Liver (tissue), 8 donors: ENCODE measurements at regions not wholly inside any gene's neighbourhood (a gene's known extent, or its start where the extent isn't known, plus 50 kb on each side); places are given as distances from the start of the nearest gene placed in this dataset.
A peak's percentile ranks its signal among the peaks of the same experiment; 100 is the strongest.

Experiments used
- DNase-seq: peaks from one replicate; pipeline ENCODE4 v3.0.0-alpha.2; 2017; ENCODE audit warnings: low spot score
- H3K27ac ChIP-seq, 2 donors: one replicate each; pipeline ENCODE4 v1.7.0; 2013; ENCODE audit warnings: inconsistent platforms in 2 of 2, low read length in 2 of 2, control low read depth in 1 of 2, low read depth in 1 of 2, mild to moderate bottlenecking in 1 of 2
- H3K27me3 ChIP-seq, 4 donors: one replicate each; pipeline versions ENCODE4 v1.6.1 to v1.7.0; 2013; ENCODE audit warnings: low read length in 3 of 4, inconsistent platforms in 1 of 4, mild to moderate bottlenecking in 1 of 4, moderate library complexity in 1 of 4; ENCODE audit not compliant: control insufficient read depth in 4 of 4, insufficient read depth in 4 of 4
- H3K36me3 ChIP-seq, 4 donors: one replicate each; pipeline versions ENCODE4 v1.6.1 to v1.7.0; 2013; ENCODE audit warnings: low read length in 3 of 4, mild to moderate bottlenecking in 3 of 4, low read depth in 1 of 4, moderate library complexity in 1 of 4; ENCODE audit not compliant: control insufficient read depth in 4 of 4, insufficient read depth in 3 of 4
- H3K4me1 ChIP-seq, 4 donors: one replicate each; pipeline versions ENCODE4 v1.6.1 to v1.7.0; 2013; ENCODE audit warnings: low read length in 3 of 4, mild to moderate bottlenecking in 3 of 4, moderate library complexity in 1 of 4; ENCODE audit not compliant: control insufficient read depth in 4 of 4, insufficient read depth in 4 of 4
- H3K4me3 ChIP-seq, 3 donors: one replicate each; pipeline versions ENCODE4 v1.6.1 to v1.7.0; 2013; ENCODE audit warnings: low read length in 3 of 3, control low read depth in 1 of 3, low read depth in 1 of 3, mild to moderate bottlenecking in 1 of 3
- H3K9ac ChIP-seq, 2 donors: one replicate each; pipeline ENCODE4 v1.7.0; 2013; ENCODE audit warnings: low read length in 2 of 2, mild to moderate bottlenecking in 2 of 2, moderate library complexity in 2 of 2, control low read depth in 1 of 2, low read depth in 1 of 2
- H3K9me3 ChIP-seq, 4 donors: one replicate each; pipeline versions ENCODE4 v1.6.1 to v1.7.0; 2013; ENCODE audit warnings: low read length in 3 of 4; ENCODE audit not compliant: control insufficient read depth in 4 of 4
- CTCF ChIP-seq: fragments of 150-350 bp; IDR thresholded peaks from 2 replicates; pipeline ENCODE4 v1.5.1; 2017; ENCODE audit warnings: improper control_type of control experiment, low read depth, low read length; ENCODE audit not compliant: missing input control
- FOXA1 ChIP-seq: IDR thresholded peaks from 2 replicates; pipeline ENCODE4 v1.6.1; 2016; ENCODE audit warnings: antibody characterized with exemption
- FOXA2 ChIP-seq: IDR thresholded peaks from 2 replicates; pipeline ENCODE4 v1.6.1; 2016; ENCODE audit warnings: antibody characterized with exemption
- GABPA ChIP-seq, 2 donors: IDR thresholded peaks in 1 of 2; conservative IDR thresholded peaks in 1 of 2; 2 replicates each; pipeline ENCODE4 v1.6.1; 2016; ENCODE audit warnings: antibody characterized with exemption in 2 of 2, mild to moderate bottlenecking in 1 of 2, moderate library complexity in 1 of 2
- HNF4A ChIP-seq, 2 donors: conservative IDR thresholded peaks; 2 replicates each; pipeline ENCODE4 v1.6.1; 2016; ENCODE audit warnings: antibody characterized with exemption in 2 of 2, mild to moderate bottlenecking in 2 of 2
- HNF4G ChIP-seq: IDR thresholded peaks from 2 replicates; pipeline ENCODE4 v1.6.1; 2016; ENCODE audit warnings: antibody characterized with exemption
- JUND ChIP-seq, 2 donors: IDR thresholded peaks; 2 replicates each; pipeline ENCODE4 v1.6.1; 2016; ENCODE audit warnings: antibody characterized with exemption in 2 of 2
- MAX ChIP-seq: IDR thresholded peaks from 2 replicates; pipeline ENCODE4 v1.6.1; 2016; ENCODE audit warnings: antibody characterized with exemption
- NR2F2 ChIP-seq: IDR thresholded peaks from 2 replicates; pipeline ENCODE4 v1.6.1; 2016; ENCODE audit warnings: antibody characterized with exemption
- REST ChIP-seq: IDR thresholded peaks from 2 replicates; pipeline ENCODE4 v1.6.1; 2016; ENCODE audit warnings: antibody characterized with exemption, mild to moderate bottlenecking
- RXRA ChIP-seq, 2 donors: IDR thresholded peaks; 2 replicates each; pipeline ENCODE4 v1.6.1; 2017 to 2018; ENCODE audit warnings: antibody characterized with exemption in 2 of 2, mild to moderate bottlenecking in 1 of 2
- SP1 ChIP-seq: IDR thresholded peaks from 2 replicates; pipeline ENCODE4 v1.6.1; 2018; ENCODE audit warnings: antibody characterized with exemption, mild to moderate bottlenecking
- TAF1 ChIP-seq: conservative IDR thresholded peaks from 2 replicates; pipeline ENCODE4 v1.6.1; 2016; ENCODE audit warnings: antibody characterized with exemption, mild to moderate bottlenecking
- YY1 ChIP-seq: IDR thresholded peaks from 2 replicates; pipeline ENCODE4 v1.6.1; 2016; ENCODE audit warnings: antibody characterized with exemption, mild to moderate bottlenecking
- ZBTB33 ChIP-seq: IDR thresholded peaks from 2 replicates; pipeline ENCODE4 v1.6.1; 2016; ENCODE audit warnings: antibody characterized with exemption
- WGBS: extraction: QIAGEN DNeasy Blood & Tissue Kit; methylation state at CpG from one replicate; pipeline ENCODE4 v1.1.7; 2013; 5-methylcytosine and 5-hydroxymethylcytosine counted together
- TF ChIP-seq, protein P1 (sequence below): IDR thresholded peaks from 2 replicates; pipeline ENCODE4 v1.6.1; 2016; ENCODE audit warnings: antibody characterized with exemption
- donor health status: healthy.
- donor health status: healthy.
- donor health status: healthy.
- donor health status: healthy.
- donor health status: healthy.

GRCh38 chr20:40294747-40295146 lies 394.3 kb downstream of the MAFB start:
- no peaks in the 10 kb centered on the region for H3K36me3 ChIP-seq
- H3K27me3 ChIP-seq, result no peaks in the 10 kb centered on the region
- H3K9ac ChIP-seq, result no peak overlapping the region
- WGBS, result 76% methylated on average over 1 of the region's 1 CpG
- TF ChIP-seq JUND (IDR thresholded peaks at IDR 0.05) (no peak), NR2F2 (no peak), HNF4A (conservative IDR thresholded peaks at IDR 0.05) (no peak), SP1 (no peak), YY1 (no peak), FOXA1 (no peak), MAX (no peak), RXRA (IDR thresholded peaks at IDR 0.05) (no peak), GABPA (IDR thresholded peaks at IDR 0.05 in 1 of 2, conservative IDR thresholded peaks at IDR 0.05 in 1 of 2) (no peak), ZBTB33 (no peak), CTCF (no peak), TAF1 (no peak), HNF4G (no peak), REST (no peak), FOXA2 (no peak)
- TF ChIP-seq, protein P1, sequence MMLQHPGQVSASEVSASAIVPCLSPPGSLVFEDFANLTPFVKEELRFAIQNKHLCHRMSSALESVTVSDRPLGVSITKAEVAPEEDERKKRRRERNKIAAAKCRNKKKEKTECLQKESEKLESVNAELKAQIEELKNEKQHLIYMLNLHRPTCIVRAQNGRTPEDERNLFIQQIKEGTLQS, result no peak
- H3K9me3 ChIP-seq, result no peaks in the 10 kb centered on the region
- H3K4me3 ChIP-seq, result no peak overlapping the region
- H3K27ac ChIP-seq, result no peak overlapping the region
- no peak for DNase-seq
- no peaks in the 10 kb centered on the region for H3K4me1 ChIP-seq

DNA sequence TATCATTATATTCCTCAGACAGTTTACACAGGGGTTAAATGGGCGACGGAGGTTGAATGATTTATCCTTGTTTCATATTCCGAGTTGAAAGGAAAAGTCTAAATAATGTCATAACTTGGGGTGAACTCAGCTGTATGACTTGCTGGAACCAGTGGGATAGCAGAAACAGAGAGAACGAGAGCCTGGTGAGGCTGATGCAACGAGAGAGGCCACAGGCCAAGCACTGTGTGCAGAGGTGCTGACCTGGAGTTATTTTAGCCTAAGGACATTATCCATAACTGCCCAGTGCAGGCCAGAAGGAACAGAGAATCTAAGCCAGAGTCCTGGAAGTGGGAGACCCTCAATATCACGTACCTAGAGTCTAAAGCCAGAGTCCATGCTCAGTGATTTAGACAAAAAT lies 394.9 kb downstream of the MAFB start:
- no peaks in the 10 kb centered on the region for H3K36me3 ChIP-seq
- no peak for TF ChIP-seq GABPA (IDR thresholded peaks at IDR 0.05 in 1 of 2, conservative IDR thresholded peaks at IDR 0.05 in 1 of 2)
- peak; percentile 93 for TF ChIP-seq NR2F2
- TF ChIP-seq JUND (IDR thresholded peaks at IDR 0.05), result no peak
- no peak for TF ChIP-seq CTCF
- TF ChIP-seq FOXA1, result no peak
- H3K9ac ChIP-seq, result no peak overlapping the region
- 82% methylated on average over 6 of the region's 6 CpGs for WGBS
- H3K9me3 ChIP-seq, result no peaks in the 10 kb centered on the region
- H3K4me3 ChIP-seq, result no peak overlapping the region
- H3K27ac ChIP-seq, result no peak overlapping the region
- H3K27me3 ChIP-seq, result no peaks in the 10 kb centered on the region
- DNase-seq, result no peak
- H3K4me1 ChIP-seq, result no peaks in the 10 kb centered on the region
